ENCODE measurements at regions not wholly inside any gene's neighbourhood (a gene's known extent, or its start where the extent isn't known, plus 50 kb on each side); places are given as distances from the start of the nearest gene placed in this dataset.

GRCh38 chr13:59413126-59413525 is 750.6 kb downstream of the DIAPH3 start:
- no peak for TF ChIP-seq POLR2AphosphoS5 (IDR thresholded peaks at IDR 0.05; ENCODE audit: low read depth, low read length)
- TF ChIP-seq REST (IDR thresholded peaks at IDR 0.05; ENCODE audit: insufficient read depth in 1 of 2, low read depth in 2 of 2, low read length in 2 of 2), result no peak
